OCI-LY7 (cell line): ENCODE measurements at regions not wholly inside any gene's neighbourhood (a gene's known extent, or its start where the extent isn't known, plus 50 kb on each side); places are given as distances from the start of the nearest gene placed in this dataset.

ENCODE experiments used
- BruUV-seq: library from RNA; stranded (reverse); fragments of 400-500 nt; replicated peaks from 2 replicates; lab custom pipeline; 2021; lab: Mats Ljungman, UMichigan
- CTCF ChIA-PET: fragments of 300-600 bp; sonication (Branson Sonifier 250); formaldehyde crosslinking; loops from one replicate; lab custom pipeline; 2022; ENCODE audit warnings: antibody characterized with exemption; ENCODE audit not compliant: unreplicated experiment; lab: Charles Lee
- POLR2A ChIA-PET: fragments of 300-600 bp; sonication (Branson Sonifier 250); formaldehyde crosslinking; loops from one replicate; lab custom pipeline; 2022; ENCODE audit warnings: antibody characterized with exemption; lab: Charles Lee
- DNase-seq: peaks from one replicate; pipeline ENCODE4 v3.0.0-alpha.2; 2015; ENCODE audit warnings: low spot score
- H2AFZ ChIP-seq: fragments of 200-600 bp; sonication (generic), shearing (Covaris generic); 2 replicates; pipeline ENCODE4 v1.6.1; 2014; ENCODE audit warnings: mild to moderate bottlenecking, antibody characterized with exemption, low read length, moderate library complexity
- H3K27ac ChIP-seq: fragments of 200-600 bp; sonication (generic); 2 replicates; pipeline ENCODE4 v1.5.1; 2014; ENCODE audit warnings: mixed run types, low read depth, mild to moderate bottlenecking, moderate library complexity, low read length, inconsistent platforms; ENCODE audit not compliant: poor library complexity, severe bottlenecking
- H3K36me3 ChIP-seq: fragments of 200-600 bp; sonication (generic); 2 replicates; pipeline ENCODE4 v1.6.1; 2014; ENCODE audit warnings: mild to moderate bottlenecking, antibody characterized with exemption, low read length, moderate library complexity, mixed read lengths; ENCODE audit not compliant: insufficient read depth
- H3K4me1 ChIP-seq: fragments of 200-600 bp; sonication (generic); 2 replicates; pipeline ENCODE4 v1.5.1; 2014; ENCODE audit warnings: mild to moderate bottlenecking, low read length; ENCODE audit not compliant: insufficient read depth, poor library complexity, severe bottlenecking
- H3K4me2 ChIP-seq: fragments of 200-600 bp; sonication (generic); 2 replicates; pipeline ENCODE4 v1.6.1; 2014; ENCODE audit warnings: mild to moderate bottlenecking, low read length
- H3K4me3 ChIP-seq: fragments of 200-600 bp; sonication (generic); 2 replicates; pipeline ENCODE4 v1.5.1; 2014; ENCODE audit warnings: mild to moderate bottlenecking, low read depth, low read length; ENCODE audit not compliant: poor library complexity, severe bottlenecking
- H3K79me2 ChIP-seq: fragments of 200-600 bp; sonication (generic); 2 replicates; pipeline ENCODE4 v1.6.1; 2016; ENCODE audit warnings: low read depth, mild to moderate bottlenecking, low read length, moderate library complexity, mixed read lengths; ENCODE audit not compliant: insufficient read depth
- H3K9me2 ChIP-seq: fragments of 200-600 bp; sonication (generic); 2 replicates; pipeline ENCODE4 v1.6.1; 2016; ENCODE audit warnings: mild to moderate bottlenecking, low read length, mixed read lengths; ENCODE audit not compliant: insufficient read depth
- H3K9me3 ChIP-seq: fragments of 200-600 bp; sonication (generic); 2 replicates; pipeline ENCODE4 v1.6.1; 2014; ENCODE audit warnings: mild to moderate bottlenecking, mixed run types, low read length, mixed read lengths
- H4K20me1 ChIP-seq: fragments of 200-600 bp; sonication (generic); 2 replicates; pipeline ENCODE4 v1.6.1; 2014; ENCODE audit warnings: mild to moderate bottlenecking, antibody characterized with exemption, low read length, moderate library complexity, mixed read lengths; ENCODE audit not compliant: insufficient read depth
- EZH2phosphoT487 ChIP-seq: fragments of 200-600 bp; sonication (generic); IDR thresholded peaks from 2 replicates; pipeline ENCODE4 v1.6.1; 2018; ENCODE audit warnings: low read depth, borderline replicate concordance, mild to moderate bottlenecking, mixed run types, antibody characterized with exemption, low read length, moderate library complexity, mixed read lengths
- intact Hi-C: fragments of 100-400 bp; cut with micrococcal nuclease; formaldehyde crosslinking; loops from one replicate; pipeline ENCODE4 v1.10.0; 2022; ENCODE audit not compliant: unreplicated experiment
- TF ChIP-seq, protein P1 (sequence below): fragments of 200-600 bp; sonication (generic); conservative IDR thresholded peaks from 2 replicates; pipeline ENCODE4 v1.5.1; 2014; ENCODE audit warnings: mild to moderate bottlenecking, antibody characterized with exemption, low read length, moderate library complexity, mixed read lengths

GRCh38 chrX:78476701-78477100, 149.3 kb upstream of the CYSLTR1 start:
- Histone ChIP-seq H2AFZ (no peak overlapping the region), H4K20me1 (no peaks in the 10 kb centered on the region), H3K9me2 (no peaks in the 10 kb centered on the region), H3K27ac (no peak overlapping the region), H3K9me3 (no peaks in the 10 kb centered on the region), H3K36me3 (no peaks in the 10 kb centered on the region), H3K4me1 (no peaks in the 10 kb centered on the region), H3K79me2 (no peaks in the 10 kb centered on the region), H3K4me2 (no peak overlapping the region), H3K4me3 (no peak overlapping the region)
- intact Hi-C loops: no loop called here
- POLR2A ChIA-PET: interaction anchor here (0.7 kb wide), 1 partner anchor 91 kb away, joined by 4 read pairs; no protein-coding TSS in a partner anchor
- BruUV-seq: no TSS peak
- TF ChIP-seq, protein P1, sequence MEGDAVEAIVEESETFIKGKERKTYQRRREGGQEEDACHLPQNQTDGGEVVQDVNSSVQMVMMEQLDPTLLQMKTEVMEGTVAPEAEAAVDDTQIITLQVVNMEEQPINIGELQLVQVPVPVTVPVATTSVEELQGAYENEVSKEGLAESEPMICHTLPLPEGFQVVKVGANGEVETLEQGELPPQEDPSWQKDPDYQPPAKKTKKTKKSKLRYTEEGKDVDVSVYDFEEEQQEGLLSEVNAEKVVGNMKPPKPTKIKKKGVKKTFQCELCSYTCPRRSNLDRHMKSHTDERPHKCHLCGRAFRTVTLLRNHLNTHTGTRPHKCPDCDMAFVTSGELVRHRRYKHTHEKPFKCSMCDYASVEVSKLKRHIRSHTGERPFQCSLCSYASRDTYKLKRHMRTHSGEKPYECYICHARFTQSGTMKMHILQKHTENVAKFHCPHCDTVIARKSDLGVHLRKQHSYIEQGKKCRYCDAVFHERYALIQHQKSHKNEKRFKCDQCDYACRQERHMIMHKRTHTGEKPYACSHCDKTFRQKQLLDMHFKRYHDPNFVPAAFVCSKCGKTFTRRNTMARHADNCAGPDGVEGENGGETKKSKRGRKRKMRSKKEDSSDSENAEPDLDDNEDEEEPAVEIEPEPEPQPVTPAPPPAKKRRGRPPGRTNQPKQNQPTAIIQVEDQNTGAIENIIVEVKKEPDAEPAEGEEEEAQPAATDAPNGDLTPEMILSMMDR: no peak
- no peak for TF ChIP-seq EZH2phosphoT487
- CTCF ChIA-PET: no interaction called here
- DNase-seq: no peak

DNA sequence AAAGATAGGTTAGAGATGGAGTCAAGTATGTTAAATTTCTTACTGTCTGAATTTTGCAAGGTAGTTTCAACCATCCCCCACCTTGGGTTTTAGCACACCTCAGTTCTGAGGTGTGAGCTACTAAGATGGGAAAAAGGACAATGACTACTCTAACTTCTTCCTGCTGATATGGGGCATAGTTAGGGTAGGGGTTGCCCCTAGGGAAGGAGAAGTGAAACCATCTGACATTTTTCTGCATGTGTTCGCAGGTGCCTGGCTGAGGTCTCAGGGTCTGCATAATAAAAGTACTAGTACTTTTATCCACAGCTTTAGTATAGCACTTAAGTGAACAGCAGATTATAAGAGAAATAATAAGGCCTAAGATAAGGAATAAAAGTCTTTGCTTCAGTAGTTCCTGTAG, 129.5 kb upstream of the CYSLTR1 start:
- POLR2A ChIA-PET: no interaction called here
- Histone ChIP-seq H3K79me2 (no peaks in the 10 kb centered on the region), H3K9me2 (no peaks in the 10 kb centered on the region), H3K9me3 (no peaks in the 10 kb centered on the region), H3K4me3 (no peak overlapping the region), H3K27ac (no peak overlapping the region), H3K4me1 (no peaks in the 10 kb centered on the region), H2AFZ (no peak overlapping the region), H3K36me3 (no peaks in the 10 kb centered on the region), H3K4me2 (no peak overlapping the region), H4K20me1 (no peaks in the 10 kb centered on the region)
- no TSS peak for BruUV-seq
- CTCF ChIA-PET: no interaction called here
- DNase-seq: peak; percentile 1
- TF ChIP-seq, protein P1: no peak
- no peak for TF ChIP-seq EZH2phosphoT487
- intact Hi-C loops: no loop called here

- no peaks in the 10 kb centered on the region for H3K36me3 ChIP-seq
- no peak for DNase-seq
- no peak overlapping the region for H3K27ac ChIP-seq
- H2AFZ ChIP-seq: no peak overlapping the region
- H3K4me1 ChIP-seq: no peaks in the 10 kb centered on the region
- no peaks in the 10 kb centered on the region for H4K20me1 ChIP-seq
- no peak overlapping the region for H3K4me3 ChIP-seq
- intact Hi-C loops: no loop called here
- POLR2A ChIA-PET: no interaction called here
- H3K9me2 ChIP-seq: no peaks in the 10 kb centered on the region
- H3K4me2 ChIP-seq: no peak overlapping the region
- no TSS peak for BruUV-seq
- no peaks in the 10 kb centered on the region for H3K9me3 ChIP-seq
- H3K79me2 ChIP-seq: no peaks in the 10 kb centered on the region
- CTCF ChIA-PET: no interaction called here
- TF ChIP-seq EZH2phosphoT487: no peak
- TF ChIP-seq, protein P1: no peak
These were observed 128.5 kb upstream of the CYSLTR1 start for GRCh38 chrX:78455901-78456300.
